ENCODE measurements at regions not wholly inside any gene's neighbourhood (a gene's known extent, or its start where the extent isn't known, plus 50 kb on each side); places are given as distances from the start of the nearest gene placed in this dataset.

GRCh38 chr4:54986095-54986846 lies 139.1 kb downstream of the KDR start:
- DNase-seq: no peak

DNA sequence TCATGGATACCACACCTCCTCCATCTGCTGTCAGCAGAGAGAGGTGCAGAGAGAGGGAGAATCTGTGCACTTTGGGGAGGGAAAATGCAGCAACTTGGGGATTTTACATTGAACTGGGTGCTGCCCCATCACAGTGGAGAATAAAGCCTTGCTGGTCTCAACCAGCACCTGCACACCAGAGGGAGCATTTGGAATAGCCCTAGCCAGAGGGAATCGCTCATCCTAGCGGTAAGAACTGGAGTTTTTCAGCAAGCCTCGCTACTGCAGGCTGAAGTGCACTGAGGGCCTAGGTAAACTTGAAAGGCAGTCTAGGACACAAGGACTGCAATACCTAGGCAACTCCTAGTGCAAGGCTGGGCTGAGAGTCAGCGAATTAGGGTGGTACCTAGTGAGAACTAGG lies 148.7 kb downstream of the KDR start:
- no peak for DNase-seq

GRCh38 chr4:54976031-54976430 lies 149.4 kb downstream of the KDR start:
- no peak for DNase-seq

- DNase-seq: no peak
These were observed 151.6 kb downstream of the KDR start for GRCh38 chr4:54973784-54974183.

DNA sequence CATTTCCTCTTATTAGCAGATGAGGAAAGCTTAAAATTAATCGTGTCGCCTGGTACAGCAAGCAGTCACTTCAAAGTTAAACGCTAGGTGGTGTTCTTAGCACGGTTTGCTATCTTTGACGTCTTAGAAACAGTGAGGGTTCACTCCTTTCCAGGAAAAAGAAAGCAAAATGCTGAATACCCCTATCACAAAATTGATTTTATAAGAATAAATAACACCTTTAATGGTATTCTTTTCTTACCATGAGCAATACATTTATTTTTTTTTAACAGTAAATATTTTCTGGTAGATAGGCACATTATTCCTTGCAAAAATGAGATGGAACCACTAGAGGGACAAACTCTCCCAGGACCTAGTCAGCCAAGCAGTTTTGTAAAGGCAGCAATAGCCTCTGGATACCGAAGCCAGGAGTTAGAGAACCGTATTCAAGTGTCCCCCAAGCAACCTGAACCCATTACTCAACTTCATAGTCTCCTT lies 153.9 kb downstream of the KDR start:
- DNase-seq: peak; percentile 42 to 71

DNA sequence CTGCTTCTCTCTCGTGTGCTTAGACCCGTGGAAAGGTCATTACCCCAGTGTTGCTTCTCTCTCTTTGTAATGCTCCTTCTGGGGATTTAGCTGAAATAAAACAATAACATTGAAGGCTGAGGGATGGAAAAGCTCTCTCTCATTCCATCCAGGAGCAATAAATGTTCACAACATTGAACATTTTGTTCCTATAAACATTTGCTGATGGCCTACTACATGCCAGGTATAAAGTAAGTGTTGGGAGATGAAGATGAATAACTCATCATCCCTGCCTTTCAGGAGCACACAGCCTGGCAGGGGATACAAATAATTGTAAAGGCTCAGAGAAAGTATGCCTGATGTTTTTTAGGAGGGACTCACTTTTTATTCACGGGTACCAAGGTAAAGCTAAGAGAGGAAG lies 158.1 kb downstream of the KDR start:
- DNase-seq: no peak

- peak; percentile 18 to 40 for DNase-seq
These were observed 163.9 kb downstream of the KDR start for GRCh38 chr4:54961357-54961975.

- DNase-seq: no peak
These were observed 165.7 kb downstream of the KDR start for GRCh38 chr4:54959651-54960116.

GRCh38 chr4:54959131-54959530 lies 166.3 kb downstream of the KDR start:
- no peak for DNase-seq

GRCh38 chr4:54958236-54958635 lies 167.2 kb downstream of the KDR start:
- no peak for DNase-seq

DNA sequence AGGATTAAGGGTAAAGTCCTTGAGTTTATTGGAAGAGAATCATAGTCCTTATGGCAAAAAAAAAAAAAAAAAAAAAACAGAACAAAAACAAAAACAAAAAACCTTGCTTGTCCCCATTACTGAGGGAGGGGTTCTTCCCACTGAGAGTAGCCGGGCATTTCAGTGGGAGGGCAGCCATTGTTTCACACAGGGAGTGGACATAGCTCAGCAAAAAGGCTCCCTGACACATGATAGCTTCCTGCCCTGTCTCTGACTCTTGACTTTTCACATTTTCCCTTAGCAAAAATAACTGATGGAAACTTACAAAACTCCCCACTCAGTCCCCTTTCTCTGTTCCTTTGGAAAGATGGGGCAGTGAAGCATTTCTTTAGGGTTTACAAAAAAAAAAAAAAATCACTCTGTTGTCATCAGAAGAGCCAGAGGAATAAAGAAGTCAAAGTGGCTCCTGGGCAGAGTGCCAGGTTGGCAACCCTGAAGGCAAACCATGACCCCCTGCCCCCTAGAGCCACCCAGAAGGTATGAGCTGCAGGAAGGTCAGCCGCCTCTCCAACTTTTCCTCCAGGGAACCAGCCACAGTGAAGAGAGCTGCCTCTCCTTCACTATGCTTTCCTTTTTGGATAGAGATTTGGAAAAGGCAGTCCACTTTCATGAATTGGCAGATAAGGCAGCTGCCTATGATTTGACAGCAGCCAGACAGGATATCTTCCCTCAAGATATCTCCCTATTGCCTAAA lies 170.6 kb downstream of the KDR start:
- no peak for DNase-seq

DNA sequence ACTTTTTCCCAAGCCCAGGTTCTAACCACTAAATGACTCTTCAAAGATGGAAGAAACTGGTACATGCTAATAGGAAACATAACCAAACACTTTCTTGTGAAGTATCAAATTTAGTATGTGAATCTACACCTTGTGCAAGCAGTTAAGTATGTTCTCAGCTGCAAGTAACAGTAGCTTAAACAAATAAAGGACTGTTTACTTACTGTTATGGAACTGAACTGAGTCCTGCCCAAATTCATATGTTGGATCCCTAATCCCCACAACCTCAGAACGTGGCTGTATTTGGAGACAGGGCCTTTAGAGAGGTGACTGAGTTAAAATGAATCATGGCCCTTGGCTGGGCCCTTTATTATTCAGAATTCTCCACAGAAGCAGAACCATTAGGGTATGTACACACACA lies 178.7 kb downstream of the KDR start:
- no peak for DNase-seq

GRCh38 chr4:54945838-54946237 lies 179.6 kb downstream of the KDR start:
- no peak for DNase-seq

DNA sequence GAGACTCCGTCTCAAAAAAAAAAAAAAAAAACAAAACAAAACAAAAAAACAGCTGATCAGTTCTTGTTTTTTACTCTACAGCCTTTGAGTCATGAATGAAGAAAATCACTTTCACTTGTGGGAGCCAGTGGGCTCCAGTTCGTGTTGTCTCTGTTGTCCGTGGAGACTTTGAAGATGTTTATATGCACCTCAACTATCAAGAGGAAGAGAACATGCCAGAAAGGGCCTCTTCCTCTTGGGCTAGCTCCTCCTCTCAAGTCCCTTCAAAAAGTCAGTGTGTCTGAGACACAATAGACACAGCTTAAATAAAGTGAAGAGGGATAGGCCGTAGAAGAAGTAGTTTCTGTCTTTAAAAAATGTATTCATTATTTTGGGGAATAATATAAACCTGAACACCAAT lies 182.7 kb downstream of the KDR start:
- DNase-seq: peak; percentile 9 to 14

DNA sequence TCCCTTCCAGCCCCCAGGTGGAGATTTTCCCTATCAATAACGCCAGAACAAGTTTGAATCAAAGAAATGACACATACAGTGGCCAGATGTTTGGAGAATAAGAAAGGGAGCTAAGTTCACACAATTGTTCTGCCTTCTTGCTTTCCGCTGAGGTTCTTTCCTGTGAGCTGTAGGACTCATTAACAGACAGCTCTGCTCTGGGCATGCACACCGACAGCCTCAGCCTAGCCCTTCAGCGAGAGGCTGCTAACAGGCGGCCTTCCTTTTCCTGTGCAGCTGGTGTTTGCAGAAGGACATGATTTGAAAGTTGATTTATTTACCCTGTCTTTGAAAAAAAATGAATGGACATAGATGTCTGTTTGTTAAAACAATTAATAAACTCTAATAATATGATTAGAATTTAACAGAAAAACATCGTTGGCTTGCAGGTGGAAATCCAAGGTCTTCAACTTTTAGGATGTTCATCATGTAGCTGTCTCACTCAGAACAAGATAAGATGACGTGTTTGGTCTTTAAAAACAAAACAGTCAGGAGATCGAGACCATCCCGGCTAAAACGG lies 183.3 kb downstream of the KDR start:
- no peak for DNase-seq

- DNase-seq: no peak
These were observed 184.2 kb downstream of the KDR start for GRCh38 chr4:54940996-54941865.

GRCh38 chr4:54937501-54937900 lies 187.9 kb downstream of the KDR start:
- DNase-seq: no peak

GRCh38 chr4:54933579-54933978 lies 191.8 kb downstream of the KDR start:
- no peak for DNase-seq

DNA sequence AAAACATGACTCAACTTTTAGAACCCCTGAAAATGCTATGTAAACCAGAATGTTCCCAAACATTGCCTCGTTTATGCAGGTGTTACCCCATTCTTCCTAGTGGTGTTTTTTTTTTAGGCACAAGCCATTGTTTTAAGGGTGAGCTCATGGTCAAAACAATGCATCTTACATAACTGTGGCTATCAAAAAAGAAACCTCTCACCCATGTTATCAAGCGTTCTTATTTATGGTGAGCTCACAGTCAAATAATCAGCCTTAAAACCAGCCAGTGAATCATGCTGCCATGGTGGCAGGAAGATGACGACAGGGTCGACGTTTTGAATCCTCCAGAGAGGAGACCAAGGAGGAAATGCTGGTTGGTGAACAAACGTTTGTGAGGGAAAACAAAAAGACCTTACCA lies 195.2 kb downstream of the KDR start:
- no peak for DNase-seq

GRCh38 chr4:54929459-54929858 lies 195.9 kb downstream of the KDR start:
- DNase-seq: no peak

GRCh38 chr4:54924891-54925290 lies 200.5 kb downstream of the KDR start:
- DNase-seq: no peak

DNA sequence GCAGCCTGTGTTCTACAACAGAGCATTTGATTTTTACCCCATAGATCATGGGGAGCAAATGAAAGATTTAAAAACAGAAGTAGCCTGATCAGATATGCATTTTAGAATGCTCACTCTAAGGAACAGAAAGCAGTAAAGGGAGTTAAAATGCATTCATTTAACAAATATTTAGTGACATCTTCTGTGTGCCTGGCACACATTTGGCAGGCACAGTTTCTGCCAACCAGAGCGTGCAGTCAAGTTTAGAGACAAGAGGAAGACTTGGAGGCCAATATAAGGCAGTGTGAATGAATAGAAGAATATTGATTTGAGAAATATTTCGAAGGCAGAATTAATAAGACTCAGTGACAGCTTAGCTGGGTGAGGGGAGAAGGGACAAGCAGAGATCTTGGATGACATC lies 210.1 kb downstream of the KDR start:
- no peak for DNase-seq

- no peak for DNase-seq
These were observed 210.6 kb downstream of the KDR start for GRCh38 chr4:54914781-54915180.
